ENCODE measurements at regions not wholly inside any gene's neighbourhood (a gene's known extent, or its start where the extent isn't known, plus 50 kb on each side); places are given as distances from the start of the nearest gene placed in this dataset.

DNA sequence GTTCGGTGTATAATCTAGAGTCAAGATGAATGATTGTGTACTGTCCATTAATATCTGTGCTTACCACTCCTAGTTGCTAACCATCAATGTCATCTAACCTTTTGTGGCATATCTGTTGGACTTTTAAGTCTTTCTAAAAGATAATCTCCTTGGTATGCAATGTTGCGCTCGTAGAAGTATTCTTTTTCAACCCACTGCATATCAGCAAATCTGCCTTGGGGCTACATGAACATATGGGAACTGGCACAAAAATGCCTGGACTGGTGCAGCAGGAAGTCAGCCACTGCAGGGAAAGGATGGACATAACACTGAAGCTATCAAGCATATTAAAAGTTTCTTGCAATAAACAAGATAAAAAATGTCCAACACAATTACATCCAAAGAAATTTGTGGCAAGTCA is 124.3 kb upstream of the SLC38A4 start:
- Histone ChIP-seq H3K4me1 (no peaks in the 10 kb centered on the region), H3K27me3 (no peaks in the 10 kb centered on the region), H3K36me3 (no peaks in the 10 kb centered on the region), H3K4me3 (no peak overlapping the region), H3K27ac (no peak overlapping the region), H3K9me3 (no peaks in the 10 kb centered on the region)
- no peak for DNase-seq
- intact Hi-C loops (cut with DNase I) = no loop called here
- no peak for ATAC-seq
- no peak for TF ChIP-seq CTCF (IDR thresholded peaks at IDR 0.05)

DNA sequence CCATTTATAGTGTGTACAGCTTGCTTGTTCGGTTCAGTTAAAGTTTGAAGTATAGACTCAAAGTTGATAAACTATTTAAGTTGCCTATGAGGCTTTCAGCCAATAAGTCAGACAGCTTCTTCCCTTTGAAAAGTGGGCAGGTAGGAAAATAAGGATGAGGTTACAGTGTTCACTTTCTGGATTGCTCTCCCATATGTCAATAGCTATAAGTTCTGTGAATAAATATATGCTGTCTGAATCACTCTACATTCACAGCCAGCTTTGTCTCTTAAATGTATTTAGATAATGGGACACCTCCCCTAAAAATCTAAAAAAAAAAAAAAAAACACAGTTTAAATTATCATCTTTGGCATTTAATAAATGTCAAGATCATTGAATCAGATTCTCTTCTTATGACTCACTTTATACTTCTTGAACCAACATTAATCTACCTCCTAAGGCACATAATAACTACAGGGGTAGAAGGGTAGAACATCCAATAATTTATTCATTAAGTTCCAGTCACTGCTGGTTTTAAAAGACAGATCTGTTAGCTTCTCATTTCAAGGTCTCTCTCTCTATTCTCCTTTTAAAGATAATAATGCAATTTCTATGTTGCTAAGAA is 126.4 kb upstream of the PCED1B start:
- intact Hi-C loops (cut with DNase I) = no loop called here
- H3K4me1 ChIP-seq = no peaks in the 10 kb centered on the region
- H3K4me3 ChIP-seq = no peak overlapping the region
- DNase-seq (no peak), ATAC-seq (no peak)
- no peak overlapping the region for H3K27ac ChIP-seq
- no peaks in the 10 kb centered on the region for H3K27me3 ChIP-seq
- H3K36me3 ChIP-seq = no peaks in the 10 kb centered on the region
- no peaks in the 10 kb centered on the region for H3K9me3 ChIP-seq
- no peak for TF ChIP-seq CTCF (IDR thresholded peaks at IDR 0.05)

DNA sequence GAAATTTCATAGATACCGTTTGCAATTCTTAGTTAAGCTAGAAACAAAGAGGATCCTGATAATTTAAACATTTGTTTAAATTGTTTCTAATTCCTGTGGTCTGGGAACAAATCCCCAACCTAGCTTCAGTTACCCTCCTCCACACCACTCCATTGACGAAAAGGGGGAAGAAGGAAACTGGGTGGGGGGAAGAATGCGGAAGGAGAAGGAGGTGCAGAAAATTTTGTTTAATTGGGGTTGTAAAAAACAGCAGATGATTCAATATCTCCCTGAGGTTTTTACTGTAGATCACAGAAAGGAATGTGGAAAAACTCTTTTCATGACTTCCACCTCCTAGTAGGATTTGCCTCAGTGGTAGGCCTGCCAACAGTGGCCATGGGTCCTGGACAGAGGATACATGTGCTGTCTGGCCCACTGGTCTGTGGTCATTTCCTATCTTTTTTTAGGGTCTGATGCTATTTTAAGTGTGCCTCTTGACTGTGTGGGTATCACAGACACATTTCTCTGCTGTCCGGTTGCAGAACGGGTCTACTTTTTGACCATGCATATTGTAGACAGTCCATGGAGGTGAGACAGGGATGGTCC is 122.9 kb upstream of the PCED1B start:
- H3K4me3 ChIP-seq = no peak overlapping the region
- H3K27me3 ChIP-seq = no peaks in the 10 kb centered on the region
- no peaks in the 10 kb centered on the region for H3K9me3 ChIP-seq
- H3K27ac ChIP-seq = no peak overlapping the region
- intact Hi-C loops (cut with DNase I) = no loop called here
- H3K4me1 ChIP-seq = no peaks in the 10 kb centered on the region
- no peak for TF ChIP-seq CTCF (IDR thresholded peaks at IDR 0.05)
- ATAC-seq = no peak
- DNase-seq = no peak
- no peaks in the 10 kb centered on the region for H3K36me3 ChIP-seq

DNA sequence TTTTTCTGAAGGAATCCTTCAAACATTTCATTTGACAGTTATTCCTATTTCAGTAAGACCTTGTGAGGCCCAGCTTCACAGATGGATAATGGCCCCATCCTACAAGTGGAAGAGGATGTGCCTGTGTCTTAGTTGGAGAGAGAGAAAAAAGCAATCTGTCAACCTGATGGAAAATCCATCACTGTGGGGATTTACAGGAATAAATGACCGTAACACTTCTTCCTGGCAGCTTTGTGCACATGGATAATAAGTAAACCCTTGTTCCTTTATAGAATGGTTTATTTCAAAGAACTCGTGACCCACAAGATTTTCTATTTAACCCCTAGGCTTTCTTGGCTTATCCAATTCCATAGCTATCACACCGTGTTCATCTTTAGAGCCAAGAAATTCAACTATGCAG is 121.4 kb upstream of the PCED1B start:
- ATAC-seq = no peak
- no peaks in the 10 kb centered on the region for H3K27me3 ChIP-seq

More for the DNA sequence above, 121.4 kb upstream of the PCED1B start:
- Histone ChIP-seq H3K9me3 (no peaks in the 10 kb centered on the region), H3K36me3 (no peaks in the 10 kb centered on the region), H3K4me1 (no peaks in the 10 kb centered on the region), H3K4me3 (no peak overlapping the region), H3K27ac (no peak overlapping the region)
- TF ChIP-seq CTCF (IDR thresholded peaks at IDR 0.05) = no peak
- no peak for DNase-seq
- intact Hi-C loops (cut with DNase I) = no loop called here

Measured in left lung (tissue), 4 donors.